C4-2B (cell line): ENCODE measurements at regions not wholly inside any gene's neighbourhood (a gene's known extent, or its start where the extent isn't known, plus 50 kb on each side); places are given as distances from the start of the nearest gene placed in this dataset.

Source experiments
- ZFX ChIP-seq: fragments of 450-650 bp; IDR thresholded peaks from 2 replicates; pipeline ENCODE4 v1.6.1; 2017
- TF ChIP-seq, protein P1 (sequence below): fragments of 450-650 bp; conservative IDR thresholded peaks from 2 replicates; pipeline ENCODE4 v1.5.1; 2017; ENCODE audit warnings: mild to moderate bottlenecking

DNA sequence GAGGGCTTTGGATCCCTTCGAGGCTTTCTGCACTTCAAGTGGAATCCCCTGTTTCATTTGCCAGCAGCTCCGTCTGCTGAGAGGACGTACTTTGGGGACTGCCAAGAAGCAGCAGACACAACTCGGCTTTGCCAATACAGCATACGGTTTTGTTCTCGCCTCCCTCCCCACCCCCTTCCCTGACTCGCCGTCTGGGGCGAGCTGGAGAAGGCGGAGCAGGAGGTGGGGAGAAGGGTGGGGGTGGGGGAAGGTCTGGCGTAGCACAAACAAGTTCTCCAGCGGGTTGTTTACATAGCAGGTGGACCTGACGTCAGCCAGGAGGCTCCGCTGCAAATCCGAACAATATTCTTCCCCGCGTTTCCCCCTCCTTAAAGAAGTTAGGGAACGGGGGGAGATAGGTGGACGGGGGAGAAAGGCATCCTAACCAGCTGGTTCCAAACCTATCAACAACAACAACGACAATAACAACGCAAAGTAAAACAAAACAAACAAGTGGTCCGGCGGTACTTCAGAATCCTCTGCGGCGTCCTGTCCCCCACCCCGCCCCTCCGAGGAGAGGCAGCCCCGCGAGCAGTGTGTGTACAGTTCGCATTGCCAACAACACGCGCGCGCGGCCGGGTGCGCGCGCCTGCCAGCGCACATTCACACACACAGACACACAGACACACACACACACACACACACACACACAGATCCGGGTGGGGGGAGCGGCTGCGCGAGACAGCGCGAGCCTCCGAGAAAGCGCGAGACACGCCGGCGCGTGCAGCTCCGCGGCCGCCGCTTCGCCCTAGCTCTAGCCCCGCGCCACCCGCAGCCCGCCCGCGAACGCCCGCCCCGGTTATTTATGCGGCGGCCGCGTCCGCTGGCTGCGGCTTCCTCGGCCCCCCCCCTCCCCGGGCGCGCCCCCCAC is 167.0 kb upstream of the PPP1R3A start:
- TF ChIP-seq, protein P1, sequence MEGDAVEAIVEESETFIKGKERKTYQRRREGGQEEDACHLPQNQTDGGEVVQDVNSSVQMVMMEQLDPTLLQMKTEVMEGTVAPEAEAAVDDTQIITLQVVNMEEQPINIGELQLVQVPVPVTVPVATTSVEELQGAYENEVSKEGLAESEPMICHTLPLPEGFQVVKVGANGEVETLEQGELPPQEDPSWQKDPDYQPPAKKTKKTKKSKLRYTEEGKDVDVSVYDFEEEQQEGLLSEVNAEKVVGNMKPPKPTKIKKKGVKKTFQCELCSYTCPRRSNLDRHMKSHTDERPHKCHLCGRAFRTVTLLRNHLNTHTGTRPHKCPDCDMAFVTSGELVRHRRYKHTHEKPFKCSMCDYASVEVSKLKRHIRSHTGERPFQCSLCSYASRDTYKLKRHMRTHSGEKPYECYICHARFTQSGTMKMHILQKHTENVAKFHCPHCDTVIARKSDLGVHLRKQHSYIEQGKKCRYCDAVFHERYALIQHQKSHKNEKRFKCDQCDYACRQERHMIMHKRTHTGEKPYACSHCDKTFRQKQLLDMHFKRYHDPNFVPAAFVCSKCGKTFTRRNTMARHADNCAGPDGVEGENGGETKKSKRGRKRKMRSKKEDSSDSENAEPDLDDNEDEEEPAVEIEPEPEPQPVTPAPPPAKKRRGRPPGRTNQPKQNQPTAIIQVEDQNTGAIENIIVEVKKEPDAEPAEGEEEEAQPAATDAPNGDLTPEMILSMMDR, result no peak
- no peak for TF ChIP-seq ZFX
